Vagina (tissue), 2 donors: ENCODE measurements at regions not wholly inside any gene's neighbourhood (a gene's known extent, or its start where the extent isn't known, plus 50 kb on each side); places are given as distances from the start of the nearest gene placed in this dataset.

Source experiments
- POLR2A ChIP-seq, 2 donors: fragments of 450-650 bp; IDR thresholded peaks; one replicate each; pipeline ENCODE4 v1.6.1; 2017; ENCODE audit warnings: antibody characterized with exemption in 2 of 2, mild to moderate bottlenecking in 2 of 2, moderate library complexity in 2 of 2
- POLR2AphosphoS5 ChIP-seq, 2 donors: sonication (generic); formaldehyde crosslinking; IDR thresholded peaks; one replicate each; pipeline ENCODE4 v1.9.0; 2017; ENCODE audit warnings: antibody characterized with exemption in 2 of 2, mild to moderate bottlenecking in 2 of 2, low read depth in 1 of 2; ENCODE audit not compliant: insufficient read depth in 1 of 2
- TF ChIP-seq, protein P1 (sequence below), 3 experiments: fragments of 450-650 bp in 2 of 3; fragments of 200-600 bp in 1 of 3; sonication (generic) in 1 of 3; IDR thresholded peaks; one replicate each; pipeline ENCODE4 v1.5.1; 2017 to 2019; ENCODE audit warnings: antibody characterized with exemption in 3 of 3, mild to moderate bottlenecking in 2 of 3, moderate library complexity in 2 of 3

DNA sequence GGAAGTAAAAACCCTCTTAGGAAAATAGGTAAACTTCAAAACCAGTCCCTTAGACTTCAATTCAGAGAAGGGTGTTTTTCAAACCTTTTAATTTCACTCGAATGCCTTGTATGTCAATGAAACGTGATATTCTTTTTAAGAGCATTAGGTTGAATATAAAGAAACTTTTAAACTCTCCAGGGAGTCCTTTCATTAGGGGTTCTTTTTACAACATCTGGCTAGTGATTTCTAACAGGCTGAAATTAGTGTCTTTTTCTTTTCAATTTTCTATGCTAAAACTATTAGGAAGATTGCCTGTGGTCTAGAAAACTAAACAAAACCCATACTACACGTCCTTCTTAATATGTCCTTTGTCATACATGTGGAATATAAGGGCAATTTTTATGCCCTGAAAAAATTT, 569.7 kb upstream of the CITED2 start:
- TF ChIP-seq, protein P1, sequence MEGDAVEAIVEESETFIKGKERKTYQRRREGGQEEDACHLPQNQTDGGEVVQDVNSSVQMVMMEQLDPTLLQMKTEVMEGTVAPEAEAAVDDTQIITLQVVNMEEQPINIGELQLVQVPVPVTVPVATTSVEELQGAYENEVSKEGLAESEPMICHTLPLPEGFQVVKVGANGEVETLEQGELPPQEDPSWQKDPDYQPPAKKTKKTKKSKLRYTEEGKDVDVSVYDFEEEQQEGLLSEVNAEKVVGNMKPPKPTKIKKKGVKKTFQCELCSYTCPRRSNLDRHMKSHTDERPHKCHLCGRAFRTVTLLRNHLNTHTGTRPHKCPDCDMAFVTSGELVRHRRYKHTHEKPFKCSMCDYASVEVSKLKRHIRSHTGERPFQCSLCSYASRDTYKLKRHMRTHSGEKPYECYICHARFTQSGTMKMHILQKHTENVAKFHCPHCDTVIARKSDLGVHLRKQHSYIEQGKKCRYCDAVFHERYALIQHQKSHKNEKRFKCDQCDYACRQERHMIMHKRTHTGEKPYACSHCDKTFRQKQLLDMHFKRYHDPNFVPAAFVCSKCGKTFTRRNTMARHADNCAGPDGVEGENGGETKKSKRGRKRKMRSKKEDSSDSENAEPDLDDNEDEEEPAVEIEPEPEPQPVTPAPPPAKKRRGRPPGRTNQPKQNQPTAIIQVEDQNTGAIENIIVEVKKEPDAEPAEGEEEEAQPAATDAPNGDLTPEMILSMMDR (IDR thresholded peaks at IDR 0.05), result no peak
- TF ChIP-seq POLR2A (IDR thresholded peaks at IDR 0.05) (no peak), POLR2AphosphoS5 (IDR thresholded peaks at IDR 0.05; ENCODE audit: insufficient read depth in 1 of 2, low read depth in 1 of 2) (no peak)
